ENCODE measurements at regions not wholly inside any gene's neighbourhood (a gene's known extent, or its start where the extent isn't known, plus 50 kb on each side); places are given as distances from the start of the nearest gene placed in this dataset.

DNA sequence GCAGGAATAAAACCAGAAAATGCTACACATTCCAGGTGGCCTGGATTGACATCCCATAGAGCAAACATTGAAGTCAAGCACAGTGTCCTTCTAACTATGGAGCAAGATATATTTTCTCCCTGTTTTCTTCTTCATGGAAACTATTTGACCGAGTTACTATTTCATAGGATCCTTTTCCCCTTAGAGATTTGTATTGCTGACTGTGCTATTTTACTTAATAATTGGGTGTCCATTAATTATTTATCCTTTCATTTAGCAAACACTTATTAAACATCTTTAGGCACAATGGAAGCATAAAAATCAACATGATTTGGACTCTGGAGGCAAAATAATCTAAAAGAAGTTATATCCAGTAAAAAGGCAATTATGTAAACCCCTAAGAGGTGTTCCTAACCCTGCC is 782.8 kb upstream of the ACVR2A start:
- H3K27me3 ChIP-seq (ENCODE audit: insufficient read depth, low read length), result no peaks in the 10 kb centered on the region
- H3K4me1 ChIP-seq (ENCODE audit: control insufficient read depth, insufficient read depth, low read length, unreplicated experiment), result no peaks in the 10 kb centered on the region
- no peaks in the 10 kb centered on the region for H3K36me3 ChIP-seq (ENCODE audit: insufficient read depth, low read length)
- H3K27ac ChIP-seq (ENCODE audit: low read depth, low read length), result no peak overlapping the region
- H3K4me3 ChIP-seq (ENCODE audit: low read depth, low read length), result no peak overlapping the region
- H3K79me2 ChIP-seq (ENCODE audit: control insufficient read depth, insufficient read depth, low read length, unreplicated experiment), result no peaks in the 10 kb centered on the region
- H2AFZ ChIP-seq (ENCODE audit: low read length, unreplicated experiment), result no peak overlapping the region

DNA sequence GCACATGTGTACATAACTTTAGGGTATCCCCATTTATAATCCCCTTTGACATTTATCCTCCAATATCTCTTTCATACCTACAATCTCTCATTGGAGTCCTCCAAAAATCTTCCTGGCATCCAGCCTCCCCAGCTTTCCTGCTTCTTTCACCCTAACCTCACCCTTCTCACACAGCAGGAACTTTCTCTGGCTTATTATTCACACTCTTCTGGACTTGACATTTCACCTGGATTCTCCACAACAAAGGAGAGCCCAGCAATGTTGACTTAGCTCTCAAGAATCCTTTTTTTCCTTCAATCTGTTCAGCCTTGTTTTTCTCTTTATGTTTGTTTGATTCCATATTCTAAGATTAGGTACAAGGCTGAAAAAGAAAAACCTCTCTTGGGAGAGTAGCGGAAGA is 783.6 kb upstream of the ACVR2A start:
- H3K27ac ChIP-seq (ENCODE audit: low read depth, low read length), result no peak overlapping the region
- H3K4me3 ChIP-seq (ENCODE audit: low read depth, low read length), result no peak overlapping the region
- no peak overlapping the region for H2AFZ ChIP-seq (ENCODE audit: low read length, unreplicated experiment)
- no peaks in the 10 kb centered on the region for H3K4me1 ChIP-seq (ENCODE audit: control insufficient read depth, insufficient read depth, low read length, unreplicated experiment)
- H3K36me3 ChIP-seq (ENCODE audit: insufficient read depth, low read length), result no peaks in the 10 kb centered on the region
- H3K79me2 ChIP-seq (ENCODE audit: control insufficient read depth, insufficient read depth, low read length, unreplicated experiment), result no peaks in the 10 kb centered on the region
- no peaks in the 10 kb centered on the region for H3K27me3 ChIP-seq (ENCODE audit: insufficient read depth, low read length)

DNA sequence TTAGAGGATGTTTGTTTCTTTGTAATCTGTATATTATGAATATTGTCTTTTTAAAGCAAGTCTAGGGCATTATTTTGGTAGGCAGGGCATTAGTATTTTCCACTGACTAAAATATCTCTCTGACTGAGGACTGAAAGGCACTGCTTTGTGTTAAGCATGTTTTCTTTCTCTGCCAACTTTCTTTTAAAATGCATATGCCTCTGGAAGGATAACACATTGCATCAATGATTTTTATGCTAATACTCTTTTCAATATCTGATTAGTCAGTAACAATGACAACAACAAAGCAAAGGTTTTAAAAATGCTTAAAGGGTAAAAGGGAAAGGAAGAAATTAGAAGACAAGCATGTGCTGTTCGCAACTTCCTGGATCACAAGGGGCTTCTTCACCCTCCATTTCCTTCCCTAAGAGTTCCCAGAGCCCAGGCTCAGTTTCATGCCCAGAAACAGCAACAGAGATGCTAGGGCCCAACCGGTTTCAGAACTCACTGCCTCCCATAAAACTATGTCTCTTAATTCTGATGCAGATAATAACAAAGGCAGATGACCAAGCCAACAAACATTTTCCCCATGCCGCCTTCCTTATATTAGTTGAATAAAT is 786.8 kb upstream of the ACVR2A start:
- Histone ChIP-seq H2AFZ (ENCODE audit: low read length, unreplicated experiment) (peak overlapping the region; percentile 3), H3K36me3 (ENCODE audit: insufficient read depth, low read length) (no peaks in the 10 kb centered on the region), H3K4me3 (ENCODE audit: low read depth, low read length) (no peak overlapping the region), H3K4me1 (ENCODE audit: control insufficient read depth, insufficient read depth, low read length, unreplicated experiment) (no peaks in the 10 kb centered on the region), H3K27ac (ENCODE audit: low read depth, low read length) (no peak overlapping the region), H3K79me2 (ENCODE audit: control insufficient read depth, insufficient read depth, low read length, unreplicated experiment) (no peaks in the 10 kb centered on the region), H3K27me3 (ENCODE audit: insufficient read depth, low read length) (no peaks in the 10 kb centered on the region)

DNA sequence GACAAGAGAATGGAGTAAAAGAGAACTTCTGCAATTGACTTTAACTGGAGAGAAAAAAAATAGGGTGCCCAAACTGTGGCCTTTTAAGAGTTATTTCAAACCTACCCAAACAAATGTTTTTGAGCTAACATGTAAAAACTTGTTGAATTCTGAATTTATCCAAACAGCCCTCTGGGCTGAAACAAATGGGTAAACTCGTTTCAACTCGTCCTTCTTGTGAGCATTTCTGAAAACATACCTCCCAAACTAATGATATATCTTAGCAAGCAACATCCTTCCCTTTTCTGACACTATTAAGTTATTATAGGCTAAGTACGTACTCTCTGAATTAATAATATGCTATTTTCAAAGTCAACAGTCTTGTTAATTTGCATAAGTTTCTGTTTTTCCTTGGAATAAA is 793.0 kb upstream of the ACVR2A start:
- Histone ChIP-seq H3K36me3 (ENCODE audit: insufficient read depth, low read length) (no peaks in the 10 kb centered on the region), H3K4me1 (ENCODE audit: control insufficient read depth, insufficient read depth, low read length, unreplicated experiment) (no peaks in the 10 kb centered on the region), H3K79me2 (ENCODE audit: control insufficient read depth, insufficient read depth, low read length, unreplicated experiment) (no peaks in the 10 kb centered on the region), H3K27me3 (ENCODE audit: insufficient read depth, low read length) (no peaks in the 10 kb centered on the region), H3K4me3 (ENCODE audit: low read depth, low read length) (no peak overlapping the region), H3K27ac (ENCODE audit: low read depth, low read length) (no peak overlapping the region), H2AFZ (ENCODE audit: low read length, unreplicated experiment) (no peak overlapping the region)

DNA sequence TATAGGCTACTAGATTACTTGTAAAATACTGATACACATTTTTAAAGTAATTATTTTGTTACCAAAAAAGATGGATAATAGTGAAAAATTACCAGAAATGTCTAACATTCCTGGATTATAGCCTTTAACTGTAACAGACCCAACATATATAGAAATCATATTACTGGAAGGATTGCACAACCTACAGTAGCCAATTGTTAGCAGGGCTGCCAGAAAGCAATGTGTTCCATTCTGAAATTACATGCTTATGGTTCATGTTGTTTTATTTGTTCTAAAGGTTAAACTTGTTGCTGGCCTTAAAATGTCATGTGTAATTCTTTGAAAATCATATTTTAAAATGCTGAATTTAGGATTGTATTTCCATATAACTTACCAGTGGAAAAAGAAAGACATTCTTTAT is 793.6 kb upstream of the ACVR2A start:
- H3K27me3 ChIP-seq (ENCODE audit: insufficient read depth, low read length), result no peaks in the 10 kb centered on the region
- H3K79me2 ChIP-seq (ENCODE audit: control insufficient read depth, insufficient read depth, low read length, unreplicated experiment), result no peaks in the 10 kb centered on the region
- no peak overlapping the region for H3K4me3 ChIP-seq (ENCODE audit: low read depth, low read length)
- no peaks in the 10 kb centered on the region for H3K4me1 ChIP-seq (ENCODE audit: control insufficient read depth, insufficient read depth, low read length, unreplicated experiment)
- no peak overlapping the region for H2AFZ ChIP-seq (ENCODE audit: low read length, unreplicated experiment)
- no peak overlapping the region for H3K27ac ChIP-seq (ENCODE audit: low read depth, low read length)
- H3K36me3 ChIP-seq (ENCODE audit: insufficient read depth, low read length), result no peaks in the 10 kb centered on the region

DNA sequence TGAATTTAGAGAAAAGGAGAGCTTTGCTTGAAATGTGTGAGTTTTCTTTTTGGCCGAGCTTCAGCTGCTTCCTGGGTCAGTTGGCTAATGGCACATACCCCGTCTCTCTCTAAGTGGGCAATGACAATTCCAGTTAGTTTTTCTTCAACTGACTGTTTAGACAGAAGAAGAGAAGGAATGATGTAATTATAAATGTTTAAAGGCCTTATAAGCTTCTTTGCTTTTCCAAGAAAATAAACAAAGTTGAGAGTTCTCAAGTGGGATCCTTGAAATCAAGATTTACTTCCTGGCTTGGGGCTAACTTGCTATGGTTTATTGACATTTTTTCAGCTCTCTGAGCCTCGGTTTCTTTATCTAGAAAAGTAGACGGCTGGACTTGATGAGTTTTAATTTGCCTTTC is 794.9 kb upstream of the ACVR2A start:
- Histone ChIP-seq H2AFZ (ENCODE audit: low read length, unreplicated experiment) (no peak overlapping the region), H3K4me1 (ENCODE audit: control insufficient read depth, insufficient read depth, low read length, unreplicated experiment) (no peaks in the 10 kb centered on the region), H3K27ac (ENCODE audit: low read depth, low read length) (no peak overlapping the region), H3K79me2 (ENCODE audit: control insufficient read depth, insufficient read depth, low read length, unreplicated experiment) (no peaks in the 10 kb centered on the region), H3K36me3 (ENCODE audit: insufficient read depth, low read length) (no peaks in the 10 kb centered on the region), H3K27me3 (ENCODE audit: insufficient read depth, low read length) (no peaks in the 10 kb centered on the region), H3K4me3 (ENCODE audit: low read depth, low read length) (no peak overlapping the region)

DNA sequence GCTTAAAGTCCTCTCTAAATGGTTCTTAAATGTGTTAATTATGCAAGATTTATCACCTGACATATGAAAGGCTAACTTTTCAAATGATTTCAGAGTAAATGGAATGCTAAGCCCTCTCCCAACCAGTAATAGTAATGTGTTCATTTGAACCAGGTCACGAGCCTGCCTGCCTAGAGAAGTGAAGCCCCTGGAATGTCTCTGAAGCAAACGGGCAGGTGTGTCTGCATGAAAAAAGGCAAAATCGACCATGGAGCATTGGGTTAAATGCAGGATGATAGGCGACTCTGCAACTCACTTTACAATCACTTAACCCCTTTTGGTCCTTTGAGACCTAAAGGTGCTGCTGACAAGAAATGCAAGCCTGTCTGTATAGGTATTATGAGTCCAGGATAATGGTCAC is 798.4 kb upstream of the ACVR2A start:
- H3K4me3 ChIP-seq (ENCODE audit: low read depth, low read length), result no peak overlapping the region
- H3K36me3 ChIP-seq (ENCODE audit: insufficient read depth, low read length), result no peaks in the 10 kb centered on the region
- H3K27ac ChIP-seq (ENCODE audit: low read depth, low read length), result no peak overlapping the region
- H2AFZ ChIP-seq (ENCODE audit: low read length, unreplicated experiment), result no peak overlapping the region
- no peaks in the 10 kb centered on the region for H3K79me2 ChIP-seq (ENCODE audit: control insufficient read depth, insufficient read depth, low read length, unreplicated experiment)
- H3K4me1 ChIP-seq (ENCODE audit: control insufficient read depth, insufficient read depth, low read length, unreplicated experiment), result no peaks in the 10 kb centered on the region
- no peaks in the 10 kb centered on the region for H3K27me3 ChIP-seq (ENCODE audit: insufficient read depth, low read length)

DNA sequence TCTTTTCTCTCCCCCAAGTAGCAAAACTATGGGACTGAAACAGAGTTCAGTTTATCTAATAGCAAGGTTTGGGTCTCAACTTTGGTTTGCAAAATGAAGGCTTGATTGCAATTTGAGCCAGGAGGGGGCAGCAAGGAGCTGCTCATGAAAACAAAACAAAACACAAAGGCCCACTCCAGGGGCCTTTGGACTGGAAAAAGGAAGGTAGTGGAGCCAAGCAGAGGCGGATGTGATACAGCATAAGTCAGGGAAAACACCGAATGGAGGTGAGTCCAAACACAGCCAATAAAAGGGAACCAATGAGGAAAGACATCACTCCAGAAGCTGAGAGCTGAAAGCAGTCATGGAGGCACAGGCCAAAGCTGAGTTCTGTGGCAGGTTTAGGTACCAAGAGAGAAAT is 799.7 kb upstream of the ACVR2A start:
- no peaks in the 10 kb centered on the region for H3K36me3 ChIP-seq (ENCODE audit: insufficient read depth, low read length)
- no peak overlapping the region for H3K4me3 ChIP-seq (ENCODE audit: low read depth, low read length)
- no peak overlapping the region for H3K27ac ChIP-seq (ENCODE audit: low read depth, low read length)
- no peaks in the 10 kb centered on the region for H3K27me3 ChIP-seq (ENCODE audit: insufficient read depth, low read length)
- H3K4me1 ChIP-seq (ENCODE audit: control insufficient read depth, insufficient read depth, low read length, unreplicated experiment), result no peaks in the 10 kb centered on the region
- no peaks in the 10 kb centered on the region for H3K79me2 ChIP-seq (ENCODE audit: control insufficient read depth, insufficient read depth, low read length, unreplicated experiment)
- peak overlapping the region; percentile 55 for H2AFZ ChIP-seq (ENCODE audit: low read length, unreplicated experiment)

DNA sequence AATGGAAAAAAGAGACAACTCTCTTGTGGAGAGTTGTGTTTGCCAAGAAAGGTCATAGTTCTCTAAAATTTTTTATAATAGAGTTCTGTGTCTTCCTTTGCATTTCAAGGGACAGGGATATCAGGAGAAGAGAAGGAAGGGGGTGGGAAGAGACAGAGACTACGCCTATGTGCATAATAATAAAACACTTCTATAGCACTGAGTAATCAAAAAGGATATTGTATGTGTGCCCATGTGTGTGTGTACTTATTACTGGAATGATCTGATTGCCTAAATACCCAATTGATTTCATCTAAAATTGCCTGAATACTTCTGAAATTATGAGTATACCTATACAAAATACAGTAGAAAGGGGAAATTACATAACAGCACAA is 803.7 kb upstream of the ACVR2A start:
- no peak overlapping the region for H3K4me3 ChIP-seq (ENCODE audit: low read depth, low read length)

DNA sequence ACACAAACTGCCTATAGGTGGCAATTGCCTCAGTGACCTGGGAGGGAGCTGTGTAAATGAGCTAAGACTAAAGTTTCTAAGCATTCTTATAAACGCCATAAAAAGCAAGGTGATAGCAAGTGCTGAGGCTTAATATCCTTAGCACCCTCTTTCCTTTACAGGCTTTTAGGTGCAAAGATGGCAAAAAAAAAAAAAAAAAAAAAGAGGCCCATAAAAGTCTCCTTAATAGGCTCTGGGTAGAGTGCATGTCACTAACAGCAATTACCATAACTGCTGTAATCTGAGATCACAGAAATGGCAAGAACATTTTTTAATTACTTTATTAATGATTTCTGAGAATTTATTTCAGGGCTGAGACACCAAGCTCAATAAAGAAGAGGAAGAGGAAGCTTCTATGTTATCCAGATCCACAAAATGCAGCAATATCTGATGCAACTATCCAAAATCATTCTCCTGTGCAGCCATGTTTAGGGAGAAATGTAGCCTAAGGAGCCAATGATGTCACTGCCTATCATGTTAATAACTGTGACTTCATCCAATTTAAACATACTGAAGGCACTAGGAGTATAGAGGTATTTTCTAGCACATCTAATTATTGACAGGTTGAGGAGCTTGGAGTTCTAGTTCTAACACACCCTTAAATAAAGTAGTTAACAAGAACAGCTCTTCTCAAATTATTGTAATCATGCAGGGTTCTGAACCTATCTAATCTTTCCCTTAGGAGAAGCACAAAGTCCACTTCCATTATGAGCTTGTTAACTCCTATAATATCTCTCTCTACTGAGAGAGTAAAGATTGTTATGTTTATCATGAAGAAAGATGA is 804.3 kb upstream of the ACVR2A start:
- H3K4me3 ChIP-seq (ENCODE audit: low read depth, low read length), result no peak overlapping the region

More for the DNA sequence above, 803.7 kb upstream of the ACVR2A start:
- no peak overlapping the region for H2AFZ ChIP-seq (ENCODE audit: low read length, unreplicated experiment)
- no peaks in the 10 kb centered on the region for H3K79me2 ChIP-seq (ENCODE audit: control insufficient read depth, insufficient read depth, low read length, unreplicated experiment)
- H3K36me3 ChIP-seq (ENCODE audit: insufficient read depth, low read length), result no peaks in the 10 kb centered on the region
- no peak overlapping the region for H3K27ac ChIP-seq (ENCODE audit: low read depth, low read length)
- no peaks in the 10 kb centered on the region for H3K4me1 ChIP-seq (ENCODE audit: control insufficient read depth, insufficient read depth, low read length, unreplicated experiment)
- no peaks in the 10 kb centered on the region for H3K27me3 ChIP-seq (ENCODE audit: insufficient read depth, low read length)

DNA sequence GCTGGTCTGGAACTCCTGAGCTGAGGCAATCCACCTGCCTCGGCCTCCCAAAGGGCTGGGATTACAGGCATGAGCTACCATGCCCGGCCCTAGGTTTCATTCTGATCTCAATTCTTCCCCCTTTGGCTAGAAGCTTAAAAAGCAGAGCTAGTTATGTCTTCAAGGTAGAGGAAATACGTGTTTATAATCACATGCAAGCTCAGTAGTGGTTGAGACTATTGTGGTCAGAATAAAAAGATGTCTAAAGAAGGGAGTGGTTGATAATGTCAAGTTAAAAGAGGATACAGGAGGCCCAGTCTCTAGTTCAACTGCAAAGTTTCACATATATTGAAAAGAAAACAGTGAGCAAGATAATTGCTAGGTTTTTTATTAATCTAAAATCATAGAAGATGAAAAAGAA is 807.8 kb upstream of the ACVR2A start:
- H3K27me3 ChIP-seq (ENCODE audit: insufficient read depth, low read length), result no peaks in the 10 kb centered on the region
- H3K4me1 ChIP-seq (ENCODE audit: control insufficient read depth, insufficient read depth, low read length, unreplicated experiment), result peaks cover 23% of the 10 kb centered on the region
- no peak overlapping the region for H2AFZ ChIP-seq (ENCODE audit: low read length, unreplicated experiment)
- no peaks in the 10 kb centered on the region for H3K79me2 ChIP-seq (ENCODE audit: control insufficient read depth, insufficient read depth, low read length, unreplicated experiment)
- H3K36me3 ChIP-seq (ENCODE audit: insufficient read depth, low read length), result no peaks in the 10 kb centered on the region
- H3K4me3 ChIP-seq (ENCODE audit: low read depth, low read length), result no peak overlapping the region
- no peak overlapping the region for H3K27ac ChIP-seq (ENCODE audit: low read depth, low read length)

More for the DNA sequence above, 804.3 kb upstream of the ACVR2A start:
- H2AFZ ChIP-seq (ENCODE audit: low read length, unreplicated experiment), result no peak overlapping the region
- H3K79me2 ChIP-seq (ENCODE audit: control insufficient read depth, insufficient read depth, low read length, unreplicated experiment), result no peaks in the 10 kb centered on the region
- H3K4me1 ChIP-seq (ENCODE audit: control insufficient read depth, insufficient read depth, low read length, unreplicated experiment), result no peaks in the 10 kb centered on the region
- H3K27ac ChIP-seq (ENCODE audit: low read depth, low read length), result no peak overlapping the region
- no peaks in the 10 kb centered on the region for H3K27me3 ChIP-seq (ENCODE audit: insufficient read depth, low read length)
- no peaks in the 10 kb centered on the region for H3K36me3 ChIP-seq (ENCODE audit: insufficient read depth, low read length)
